GM21360 (cell line): ENCODE measurements at regions not wholly inside any gene's neighbourhood (a gene's known extent, or its start where the extent isn't known, plus 50 kb on each side); places are given as distances from the start of the nearest gene placed in this dataset.
"Not testable (repeated sequence)": the region's sequence is repeated elsewhere in the genome, so short reads cannot be mapped to it uniquely, and the experiment has no call there.

Experiments used
- ATAC-seq: cut with Tn5 transposase; IDR thresholded peaks from one replicate; pipeline ENCODE4 v1.9.1; 2021; ENCODE audit warnings: mild to moderate bottlenecking, moderate library complexity; ENCODE audit not compliant: unreplicated experiment

DNA sequence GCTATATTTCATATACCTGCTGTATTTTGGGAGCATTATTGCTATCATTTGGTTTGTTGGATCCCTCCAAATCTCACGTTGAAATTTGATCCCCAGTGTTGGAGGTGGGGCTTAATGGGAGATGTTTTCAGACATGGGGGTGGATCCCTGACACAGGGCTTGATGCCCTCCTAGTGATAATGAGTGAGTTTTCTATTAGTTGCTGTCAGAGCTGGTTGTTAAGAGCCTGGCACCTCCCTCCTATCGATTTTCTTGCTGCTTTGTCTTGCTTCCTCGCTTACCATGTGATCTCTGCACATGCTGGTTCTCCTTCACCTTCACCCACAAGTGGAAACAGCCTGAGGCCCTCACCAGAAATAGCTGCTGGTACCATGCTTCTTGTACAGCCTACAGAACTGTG lies 259.9 kb upstream of the STARD13 start:
- no peak for ATAC-seq

DNA sequence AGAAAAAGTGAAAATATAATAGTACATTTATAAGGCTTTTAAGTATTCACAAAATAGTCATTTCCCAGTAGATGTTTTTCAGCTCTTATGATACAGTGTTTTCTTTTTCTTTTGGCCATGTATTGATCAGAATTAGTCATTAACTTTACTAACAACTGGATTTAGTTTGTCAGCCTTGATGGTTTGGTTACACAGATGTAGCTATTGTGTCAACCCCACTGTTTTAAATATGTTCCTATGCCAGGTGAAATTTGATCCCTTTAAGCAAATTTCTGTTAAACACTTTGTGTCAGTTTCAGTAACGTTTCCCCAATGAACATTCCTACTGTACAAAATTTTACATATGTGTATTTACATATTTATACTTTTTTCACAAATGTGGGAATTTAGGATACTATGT lies 261.5 kb upstream of the STARD13 start:
- ATAC-seq: no peak

DNA sequence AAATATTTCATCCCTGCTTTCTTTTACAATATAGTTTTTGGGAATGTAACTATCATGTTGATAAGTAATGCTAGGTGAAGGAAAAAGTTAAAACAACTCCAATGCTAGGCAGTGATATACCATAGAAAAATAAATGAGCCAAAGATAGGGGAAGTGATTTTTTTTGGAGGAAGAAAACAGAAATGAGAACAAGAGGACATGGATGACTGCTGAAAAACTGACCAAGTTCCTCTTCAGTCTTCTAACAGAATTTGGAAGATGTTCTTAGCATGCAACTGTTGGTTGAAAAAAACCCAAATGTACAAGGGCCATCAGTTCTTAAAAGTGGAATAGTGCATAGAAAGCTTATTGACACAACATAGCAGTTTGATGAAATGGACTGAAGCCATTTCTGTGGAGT lies 262.5 kb upstream of the STARD13 start:
- ATAC-seq: no peak

DNA sequence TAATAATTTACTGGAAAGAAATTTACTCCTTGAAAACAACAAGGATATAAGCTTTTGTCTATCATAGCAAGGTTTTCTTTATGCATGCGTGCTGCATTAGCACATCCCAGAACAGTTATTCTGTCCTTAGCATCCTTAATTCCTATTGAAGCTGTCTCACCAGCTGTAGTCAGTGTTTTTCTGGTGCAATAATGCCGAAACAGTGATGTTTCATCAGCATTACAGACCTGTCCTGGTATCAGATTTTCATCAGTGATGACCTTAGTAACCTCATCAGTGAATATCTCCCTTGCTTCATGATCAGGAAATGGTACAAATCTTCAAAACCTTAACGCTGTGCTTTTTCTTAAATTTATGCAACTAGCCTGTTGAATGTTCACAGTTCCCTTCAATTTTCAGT lies 264.7 kb upstream of the STARD13 start:
- no peak for ATAC-seq

DNA sequence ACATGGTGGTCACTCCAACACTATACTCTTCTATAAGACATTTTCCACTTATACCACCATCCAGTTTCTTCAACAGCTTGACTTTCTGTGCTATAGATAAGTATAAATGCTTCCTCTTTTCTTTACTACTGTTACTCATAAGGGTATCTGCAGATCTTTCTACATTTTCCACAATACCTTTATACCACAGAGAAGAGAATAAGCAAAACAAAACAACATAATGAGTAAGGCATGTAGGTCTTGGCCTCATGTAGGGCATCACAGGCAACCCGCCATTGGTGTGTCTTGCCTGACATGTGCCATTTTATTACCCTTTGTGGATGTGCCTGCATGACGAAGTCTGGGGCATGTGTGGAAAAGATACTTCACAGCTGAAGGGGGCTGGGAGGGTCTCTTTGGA lies 265.3 kb upstream of the STARD13 start:
- no peak for ATAC-seq

DNA sequence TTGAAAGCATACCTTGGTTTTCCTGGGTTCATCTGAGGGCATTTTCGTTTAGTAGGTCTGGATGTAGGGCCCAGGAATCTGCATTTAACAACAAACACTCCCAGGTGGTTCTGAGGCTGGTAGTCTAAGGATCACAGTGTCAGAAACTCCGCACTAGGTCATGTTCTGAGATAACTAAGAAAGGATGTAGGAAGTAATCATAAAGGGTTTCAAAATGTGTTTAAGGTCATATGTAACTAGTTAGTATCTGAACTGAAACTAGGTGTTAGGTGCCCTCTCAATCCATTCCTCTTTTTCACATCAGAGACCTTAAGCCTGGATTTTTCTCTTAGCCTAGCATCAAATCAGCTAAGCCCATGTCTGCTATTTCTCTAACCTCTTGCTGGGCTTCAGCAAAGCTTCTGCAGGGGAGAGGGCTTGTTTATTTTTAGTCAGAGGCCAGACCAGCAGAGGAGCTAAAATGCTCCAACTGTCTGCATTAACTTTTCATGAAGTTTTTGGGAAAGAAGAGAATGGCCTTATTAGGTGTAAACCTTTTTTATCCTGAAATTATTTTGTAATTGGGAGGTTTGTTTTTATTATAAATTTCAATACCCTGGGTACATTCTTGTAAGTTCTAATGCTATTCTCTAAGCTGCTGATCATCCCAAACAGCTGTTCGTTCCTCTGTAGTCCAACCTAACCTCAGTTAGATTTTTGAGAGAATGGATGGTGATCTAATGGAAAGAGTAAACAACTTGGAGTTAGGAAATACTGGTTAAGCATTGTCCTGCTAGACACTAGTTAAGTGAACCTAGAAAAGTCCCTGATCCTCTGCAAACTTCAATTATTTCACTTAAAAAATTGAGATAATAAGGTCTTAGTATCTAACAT lies 262.8 kb upstream of the RFC3 start:
- peak; percentile 73 for ATAC-seq

DNA sequence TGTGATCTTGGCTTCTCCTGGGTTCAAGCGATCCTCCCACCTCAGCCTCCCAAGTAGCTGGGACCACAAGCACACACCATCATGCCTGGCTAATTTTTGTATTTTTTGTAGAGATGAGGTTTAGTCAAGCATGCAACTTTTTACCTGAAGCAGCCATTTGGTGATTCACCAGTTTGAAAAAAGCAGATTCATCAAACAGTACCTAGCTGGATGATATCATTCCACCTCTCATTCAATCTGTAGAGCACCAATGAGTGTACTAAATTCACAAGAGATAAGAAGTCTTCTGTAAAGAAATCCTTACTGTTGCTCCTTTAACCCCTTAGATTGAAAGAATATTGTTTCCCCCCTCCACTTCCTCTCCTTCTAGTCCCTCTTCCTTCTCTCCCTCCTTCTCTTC lies 261.1 kb upstream of the RFC3 start:
- ATAC-seq: no peak

DNA sequence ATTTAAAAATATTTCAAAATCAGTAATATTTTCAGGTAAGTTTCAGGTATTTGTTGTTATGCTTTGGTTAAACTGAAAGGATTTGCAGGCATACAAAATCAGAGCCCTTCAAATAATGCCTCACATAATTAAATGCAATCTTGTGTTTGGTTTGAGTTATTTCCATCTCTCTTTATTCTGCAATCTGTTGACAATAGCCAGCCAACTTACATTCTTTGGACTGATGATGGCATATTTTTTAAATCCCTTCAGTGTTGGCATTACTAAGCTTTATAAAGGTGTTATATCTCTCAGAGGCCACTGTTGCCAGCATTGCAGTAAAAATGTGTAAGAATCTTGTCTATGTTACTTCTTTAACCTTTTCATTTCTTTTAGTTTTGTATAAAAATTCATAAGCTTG lies 257.2 kb upstream of the RFC3 start:
- ATAC-seq: no peak

DNA sequence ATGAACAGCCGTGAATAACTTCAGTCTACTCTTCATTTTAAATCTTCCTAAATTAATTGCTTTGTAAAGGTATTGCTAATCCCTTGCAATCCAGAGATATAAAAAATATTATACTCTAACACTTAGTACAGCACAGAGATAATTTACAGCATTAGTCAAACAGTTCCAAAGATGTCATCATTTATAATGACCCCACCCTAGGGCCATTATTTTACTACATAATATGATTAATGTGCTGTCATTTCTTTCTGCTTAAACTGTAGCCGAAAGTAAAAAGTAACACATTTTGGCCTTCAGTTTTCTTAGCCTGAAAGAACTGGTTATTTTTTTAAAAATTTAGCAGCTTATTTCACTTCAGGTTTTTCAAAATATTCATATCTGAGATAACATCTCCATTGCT lies 256.3 kb upstream of the RFC3 start:
- ATAC-seq: no peak

DNA sequence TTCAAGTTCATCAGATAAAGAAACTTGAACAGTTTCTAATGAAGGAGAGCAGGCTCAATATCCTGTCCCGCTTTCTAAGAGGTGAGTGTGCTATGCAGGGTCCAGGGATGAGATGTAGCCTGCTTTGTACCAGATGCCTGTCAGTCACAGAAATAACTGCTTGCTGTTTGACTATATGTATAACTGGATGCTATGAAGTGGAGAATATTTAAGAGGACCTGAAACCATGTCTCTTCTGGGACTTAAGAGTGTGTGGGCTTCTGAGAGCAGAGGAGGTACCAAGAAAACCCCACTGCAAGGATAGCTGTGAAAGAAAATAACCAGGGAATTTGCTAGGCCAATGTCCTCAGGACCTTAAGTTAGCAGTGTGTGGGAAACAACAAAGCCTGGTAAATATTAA lies 246.3 kb upstream of the RFC3 start:
- no peak for ATAC-seq

DNA sequence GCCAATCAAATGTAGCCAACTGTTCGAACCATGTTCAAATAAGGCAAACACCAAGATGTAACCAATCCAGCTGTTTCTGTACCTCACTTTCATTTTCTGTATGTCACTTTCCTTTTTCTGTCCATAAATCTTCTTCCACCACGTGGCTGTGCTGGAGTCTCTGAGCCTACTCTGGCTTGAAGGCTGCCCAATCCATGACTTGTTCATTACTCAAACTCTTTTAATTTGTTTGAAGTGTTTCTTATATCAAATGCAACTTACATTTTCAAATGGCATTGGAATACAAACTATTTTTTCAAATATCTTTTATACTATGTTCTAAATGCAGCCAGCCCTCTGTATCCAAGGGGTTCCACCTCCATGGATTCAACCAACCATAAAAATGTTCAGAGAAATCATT lies 245.6 kb upstream of the RFC3 start:
- not testable (repeated sequence) for ATAC-seq

DNA sequence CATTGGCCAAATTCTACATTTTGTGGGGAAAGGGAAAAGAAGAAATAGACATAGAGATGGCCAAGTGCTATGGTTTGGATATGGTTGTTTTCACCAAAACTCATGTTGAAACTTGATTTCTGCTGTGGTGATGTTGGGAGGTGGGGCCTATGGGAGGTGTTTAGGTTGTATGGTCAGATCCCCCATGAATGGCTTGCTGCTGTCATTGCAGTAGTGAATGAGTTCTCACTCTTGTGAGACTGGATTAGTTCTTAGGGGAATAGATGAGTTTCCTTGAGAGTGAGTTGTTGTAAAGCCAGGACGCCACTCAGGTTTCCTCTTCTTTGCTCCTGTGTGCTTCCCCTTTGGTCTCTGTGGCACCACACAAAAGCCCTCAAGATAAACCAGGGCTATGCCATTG lies 242.6 kb upstream of the RFC3 start:
- ATAC-seq: no peak

DNA sequence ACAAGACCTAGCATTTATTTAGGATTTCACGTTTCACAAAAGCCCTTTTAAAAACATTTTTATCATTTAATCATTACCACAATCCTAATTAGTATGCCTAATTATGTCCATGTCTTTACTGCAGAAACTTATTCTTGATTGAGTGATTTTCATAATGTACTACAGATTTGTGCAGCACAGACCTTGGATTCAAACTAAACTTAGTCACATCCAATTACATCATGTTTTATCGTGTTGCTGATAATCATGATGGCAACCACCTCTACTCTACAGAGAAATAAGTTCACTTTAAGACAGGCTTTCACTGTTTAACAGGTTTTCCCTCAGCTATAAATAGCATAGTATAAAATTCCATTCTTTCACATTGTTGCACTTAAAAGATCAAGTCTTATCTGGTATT lies 240.9 kb upstream of the RFC3 start:
- no peak for ATAC-seq

DNA sequence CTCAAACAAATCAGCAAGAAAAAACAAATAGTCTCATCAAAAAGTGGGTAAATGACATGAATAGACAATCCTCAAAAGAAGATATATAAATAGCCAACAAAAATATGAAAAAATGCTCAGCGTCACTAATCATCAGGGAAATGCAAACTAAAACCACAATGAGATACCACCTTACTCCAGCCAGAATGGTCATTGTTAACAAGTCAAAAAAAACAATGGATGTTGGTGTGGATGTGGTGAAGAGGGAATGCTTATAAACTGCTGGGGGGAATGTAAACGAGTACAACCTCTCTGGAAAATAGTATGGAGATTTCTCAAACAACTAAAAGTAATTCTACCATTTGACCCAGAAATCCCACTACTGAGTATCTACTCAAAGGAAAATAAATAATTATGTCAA lies 239.2 kb upstream of the RFC3 start:
- no peak for ATAC-seq

DNA sequence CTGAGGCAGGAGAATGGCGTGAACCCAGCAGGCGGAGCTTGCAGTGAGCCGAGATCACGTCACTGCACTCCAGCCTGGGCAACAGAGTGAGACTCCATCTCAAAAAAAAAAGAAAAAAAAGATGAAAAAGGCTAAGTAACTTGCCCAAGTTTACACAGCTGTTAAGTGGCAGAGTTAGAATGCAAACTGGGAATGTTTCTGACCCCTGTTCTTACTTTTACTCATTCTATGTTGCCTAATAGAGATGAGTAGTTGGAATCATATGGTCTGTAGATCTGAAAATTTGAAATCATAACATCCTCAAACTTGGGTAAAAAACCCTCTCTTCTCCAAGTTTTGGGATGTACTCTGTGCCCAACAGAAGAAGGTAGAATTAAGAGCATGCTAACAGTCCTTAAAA lies 235.8 kb upstream of the RFC3 start:
- ATAC-seq: no peak

DNA sequence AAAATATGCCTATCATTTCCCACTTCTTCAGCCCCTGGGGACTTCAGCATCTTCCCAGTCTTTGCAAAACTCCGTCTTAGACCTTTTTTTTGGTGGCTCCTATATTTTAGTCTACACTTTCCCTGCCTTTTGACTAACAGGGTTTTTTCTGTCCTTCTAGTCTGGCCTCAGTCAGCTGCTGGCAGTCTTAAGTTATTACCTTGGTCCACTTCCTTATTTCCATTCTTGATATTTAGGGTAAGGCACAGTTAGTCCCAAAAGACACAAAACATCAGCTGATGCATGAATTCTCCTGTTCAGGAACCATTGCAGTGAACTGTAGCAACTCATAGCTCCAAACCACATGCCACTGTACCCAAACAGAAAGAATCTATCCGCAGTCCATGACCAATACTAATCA lies 234.6 kb upstream of the RFC3 start:
- ATAC-seq: no peak

DNA sequence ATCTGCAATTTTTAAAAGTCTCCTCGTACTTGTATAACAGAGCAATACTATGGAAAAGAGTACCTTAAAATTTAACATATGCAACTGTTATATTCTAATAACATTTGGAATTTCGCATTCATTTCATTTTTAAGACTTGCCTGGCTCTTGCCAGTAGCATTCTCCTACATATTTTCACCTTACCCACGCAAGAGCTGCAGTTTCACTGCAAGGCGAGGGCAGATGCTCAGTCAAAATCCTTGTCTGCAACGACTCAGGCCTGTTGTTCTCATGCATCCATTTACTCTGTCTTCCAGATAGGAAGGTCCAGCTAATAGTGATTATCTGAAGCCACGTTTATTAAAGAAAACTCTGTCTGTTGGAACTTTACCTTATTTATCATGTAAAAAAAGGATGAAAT lies 227.0 kb upstream of the RFC3 start:
- no peak for ATAC-seq

DNA sequence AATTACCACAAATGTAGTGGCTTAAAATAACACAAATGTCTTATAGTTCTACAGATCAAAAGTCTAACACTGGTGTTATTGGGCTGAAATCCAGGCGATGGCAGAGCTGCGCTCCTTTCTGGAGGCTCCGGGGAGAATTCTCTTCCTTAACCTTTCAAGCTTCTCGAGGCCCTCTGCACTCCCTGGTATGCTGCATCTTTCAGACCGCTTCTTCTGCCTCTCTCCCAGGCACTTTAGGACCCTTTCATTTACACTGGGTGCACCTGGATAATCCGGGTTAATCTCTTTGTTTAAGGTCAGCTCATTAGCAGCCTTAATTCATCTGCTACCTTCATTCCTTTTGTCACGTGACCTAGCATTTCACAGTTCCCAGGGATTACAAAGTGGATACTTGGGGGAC lies 211.3 kb upstream of the RFC3 start:
- no peak for ATAC-seq

DNA sequence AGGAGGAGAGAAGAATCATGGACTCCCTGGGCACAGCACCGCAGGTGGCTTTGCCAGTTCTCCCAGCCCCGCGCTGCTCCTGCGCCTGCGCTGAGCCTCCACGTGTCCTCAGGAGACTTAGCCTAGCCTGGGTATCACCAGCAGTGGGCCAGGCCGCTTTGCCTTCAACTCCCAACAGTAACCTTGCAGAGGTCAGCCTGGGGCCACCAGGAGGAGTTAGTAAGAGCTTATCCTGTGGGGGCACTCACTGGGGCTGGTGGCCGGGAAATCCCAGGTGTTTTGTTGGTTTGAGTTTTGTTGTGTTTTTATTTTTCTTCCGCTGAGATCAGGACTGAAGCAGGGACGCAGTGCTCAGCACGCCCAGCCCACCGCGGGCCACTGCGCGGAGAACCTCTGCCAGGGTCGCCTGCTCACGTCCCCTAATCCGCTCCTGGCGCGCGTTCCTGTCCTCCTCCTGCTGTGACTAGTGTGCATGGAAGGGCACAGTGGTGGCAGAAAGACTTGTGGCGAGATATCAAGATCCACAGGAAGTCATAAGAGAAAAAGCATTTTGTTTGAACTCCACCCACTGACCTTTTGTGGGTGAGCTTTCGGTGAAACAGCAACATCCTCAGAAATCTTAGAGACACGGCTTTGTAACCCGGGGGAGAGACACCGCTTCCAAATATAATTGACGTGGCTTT lies 207.4 kb upstream of the RFC3 start:
- no peak for ATAC-seq

DNA sequence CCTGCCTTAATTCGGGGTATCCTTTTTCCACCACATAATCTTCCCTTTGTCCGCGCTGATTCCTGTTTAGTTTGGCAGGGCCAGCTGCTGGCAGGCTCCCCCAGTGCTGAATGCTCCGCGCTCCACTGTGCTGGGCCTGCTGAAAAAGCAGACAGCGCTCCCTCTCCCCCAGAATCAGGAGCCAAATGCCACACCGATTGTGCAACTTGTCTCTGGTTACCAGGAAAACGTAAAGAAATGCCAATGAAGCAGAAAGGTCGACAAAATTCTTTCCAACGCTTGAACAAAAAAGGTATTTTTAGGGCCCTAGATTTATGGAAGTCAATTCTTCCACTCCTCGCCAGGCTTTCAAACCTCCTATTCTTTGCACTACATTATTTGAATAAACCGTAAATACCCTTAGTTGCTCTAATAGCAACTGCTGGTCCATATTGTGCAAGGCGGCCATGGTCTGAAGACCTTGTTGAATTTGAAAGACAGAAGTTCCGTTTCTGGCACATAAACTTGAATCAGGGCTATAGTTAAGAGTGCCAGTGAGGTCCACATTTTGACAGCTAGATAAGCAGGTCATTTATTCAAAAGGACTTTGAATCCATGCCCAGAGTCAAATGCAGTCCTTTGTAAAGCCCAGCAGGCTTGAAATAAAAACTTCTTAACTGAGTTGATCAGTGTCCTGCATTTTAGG lies 206.7 kb upstream of the RFC3 start:
- no peak for ATAC-seq

DNA sequence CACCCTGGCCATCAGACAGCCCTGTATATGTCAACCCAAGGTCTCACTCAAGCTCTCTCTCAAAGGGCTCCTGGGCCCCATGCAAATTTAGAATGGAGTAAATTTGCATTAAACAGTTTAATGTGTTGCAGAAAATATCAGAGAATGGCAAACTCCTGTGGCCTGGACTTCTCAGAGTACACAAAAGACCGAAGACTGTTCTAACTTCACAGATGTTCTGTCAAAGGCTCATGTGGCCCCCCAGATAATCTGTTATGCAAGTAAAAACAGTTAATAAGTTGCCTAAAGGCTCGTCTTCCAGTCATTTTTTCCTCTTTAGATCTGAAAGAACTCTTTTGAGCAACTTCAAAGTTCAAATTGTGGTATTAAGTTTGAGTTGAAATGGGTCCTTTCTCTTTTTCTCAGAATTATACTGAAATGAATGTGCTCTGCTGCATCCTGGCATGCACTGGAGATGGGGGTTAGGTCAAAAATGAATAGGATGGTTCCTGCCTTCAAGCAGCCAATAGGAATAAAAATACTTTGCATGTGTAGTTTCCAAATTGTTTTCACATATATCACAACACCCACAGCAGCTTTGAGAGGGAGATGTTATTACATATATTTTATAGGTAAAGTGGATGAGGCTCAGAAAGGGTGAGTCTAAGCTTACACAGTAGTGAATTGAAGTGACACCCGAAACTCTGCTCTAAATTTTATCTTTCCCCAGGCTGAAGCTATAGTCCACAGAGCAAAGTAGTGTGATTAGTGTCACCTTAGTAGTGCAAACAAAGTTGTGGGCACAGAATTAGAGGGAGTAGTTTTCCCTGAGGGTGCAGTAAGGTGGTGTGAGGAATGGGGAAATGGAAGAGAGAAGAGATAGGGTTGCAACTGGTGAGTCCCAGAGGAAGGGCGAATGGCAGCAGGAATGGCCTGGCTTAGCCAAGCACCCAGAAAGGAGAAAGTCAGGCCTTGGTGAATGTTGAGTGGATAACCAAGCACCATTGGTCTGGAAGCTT lies 205.0 kb upstream of the RFC3 start:
- no peak for ATAC-seq
